K562 (cell line): ENCODE measurements at regions not wholly inside any gene's neighbourhood (a gene's known extent, or its start where the extent isn't known, plus 50 kb on each side); places are given as distances from the start of the nearest gene placed in this dataset.

Source experiments
- ATAC-seq: fragments of 200-7000 bp; cut with Tn5 transposase; 3 replicates; pipeline ENCODE4 v1.9.1; 2020; ENCODE audit warnings: moderate library complexity
- BruUV-seq: library from RNA; stranded (reverse); fragments of 400-500 nt; replicated peaks from 2 replicates; lab custom pipeline; 2021; lab: Mats Ljungman, UMichigan
- CTCF ChIA-PET: fragments of 300-600 bp; formaldehyde crosslinking; extraction: SDS; loops from one replicate; lab custom pipeline; 2021; ENCODE audit warnings: low intra/inter-chr PET ratio; lab: Yijun Ruan, JAX
- POLR2A ChIA-PET: fragments of 300-600, 350-650 bp; sonication (Branson Sonifier 250); formaldehyde crosslinking; extraction: SDS; loops from one replicate; lab custom pipeline; 2021; ENCODE audit warnings: antibody characterized with exemption, inconsistent platforms; lab: Yijun Ruan, JAX
- DNase-seq, 4 experiments: peaks; one replicate each; pipeline versions ENCODE4 v3.0.0 to v3.0.0-alpha.2; 2011 to 2018; ENCODE audit warnings: low spot score in 3 of 4, mixed read lengths in 3 of 4; ENCODE audit errors: extremely low read depth in 1 of 4
- FAIRE-seq: peaks from 2 replicates; lab custom pipeline; 2011; peaks lifted over from hg19 to GRCh38; lab: Jason Lieb, UNC
- H2AFZ ChIP-seq: 2 replicates; pipeline ENCODE4 v1.6.0; 2011; ENCODE audit warnings: low read depth, low read length, control low read depth, inconsistent platforms
- H3K27ac ChIP-seq: fragments of 200-600 bp; 3 replicates; pipeline ENCODE4 v1.8.0; 2011; ENCODE audit warnings: low read depth, mild to moderate bottlenecking, control low read depth, inconsistent platforms, low read length, moderate library complexity, mixed read lengths; ENCODE audit errors: extremely low read depth
- H3K27me3 ChIP-seq, 2 experiments: fragments of 300-600 bp in 1 of 2; 2 replicates in 1 of 2; 3 replicates in 1 of 2; pipeline versions ENCODE4 v1.6.0 to v1.8.0; 2011; ENCODE audit warnings: inconsistent platforms in 2 of 2, low read length in 2 of 2, mild to moderate bottlenecking in 1 of 2, mixed read lengths in 1 of 2, moderate library complexity in 1 of 2; ENCODE audit not compliant: control insufficient read depth in 2 of 2, insufficient read depth in 2 of 2
- H3K36me3 ChIP-seq: fragments of 300-600 bp; 3 replicates; pipeline ENCODE4 v1.8.0; 2011; ENCODE audit warnings: mild to moderate bottlenecking, low read length, inconsistent platforms; ENCODE audit not compliant: control insufficient read depth, insufficient read depth
- H3K4me1 ChIP-seq, 2 experiments: fragments of 200-600 bp in 1 of 2; replicated peaks in 1 of 2; 2 replicates in 1 of 2; 3 replicates in 1 of 2; pipeline versions ENCODE4 v1.5.1 to v1.8.0; 2011; ENCODE audit warnings: inconsistent platforms in 2 of 2, low read length in 2 of 2, mild to moderate bottlenecking in 1 of 2, mixed read lengths in 1 of 2, moderate library complexity in 1 of 2; ENCODE audit not compliant: control insufficient read depth in 2 of 2, insufficient read depth in 2 of 2
- H3K4me2 ChIP-seq: 2 replicates; pipeline ENCODE4 v1.6.1; 2011; ENCODE audit warnings: low read length, control low read depth, inconsistent platforms, mixed read lengths; ENCODE audit not compliant: insufficient read depth
- H3K4me3 ChIP-seq: fragments of 200-600 bp; sonication (generic), shearing (Covaris generic); 2 replicates; pipeline ENCODE4 v1.5.1; 2016; ENCODE audit warnings: control low read depth, inconsistent platforms
- H3K79me2 ChIP-seq: fragments of 200-600 bp; 3 replicates; pipeline ENCODE4 v1.8.0; 2011; ENCODE audit warnings: low read length, inconsistent platforms; ENCODE audit not compliant: control insufficient read depth, insufficient read depth
- H3K9ac ChIP-seq, 2 experiments: 2 replicates each; pipeline versions ENCODE4 v1.6.0 to v1.6.1; 2011; ENCODE audit warnings: low read depth in 2 of 2, low read length in 2 of 2, control low read depth in 1 of 2, inconsistent platforms in 1 of 2, mild to moderate bottlenecking in 1 of 2, mixed read lengths in 1 of 2; ENCODE audit not compliant: insufficient read depth in 1 of 2
- H3K9me1 ChIP-seq: one replicate; pipeline ENCODE4 v1.6.0; 2011; ENCODE audit warnings: inconsistent platforms, mild to moderate bottlenecking, low read length, moderate library complexity; ENCODE audit not compliant: control insufficient read depth, insufficient read depth
- H3K9me3 ChIP-seq: replicated peaks from 2 replicates; pipeline ENCODE4 v1.5.1; 2011; ENCODE audit warnings: low read depth, low read length, inconsistent platforms; ENCODE audit not compliant: control insufficient read depth, insufficient read depth
- H4K20me1 ChIP-seq: replicated peaks from 2 replicates; pipeline ENCODE4 v1.6.1; 2011; ENCODE audit warnings: low read length, inconsistent platforms, mixed read lengths; ENCODE audit not compliant: control insufficient read depth, insufficient read depth
- CBFA2T3 ChIP-seq: fragments of 450-650 bp; IDR thresholded peaks from 2 replicates; pipeline ENCODE4 v1.6.1; 2017
- RAD21 ChIP-seq, 2 experiments: fragments of 250-450 bp in 1 of 2; fragments of 450-650 bp in 1 of 2; sonication (Bioruptor Pico) in 1 of 2; formaldehyde crosslinking in 1 of 2; IDR thresholded peaks in 1 of 2; conservative IDR thresholded peaks in 1 of 2; 2 replicates each; pipeline versions ENCODE4 v1.4.0 to v1.8.0; 2020 to 2022; ENCODE audit warnings: mild to moderate bottlenecking in 2 of 2, moderate library complexity in 1 of 2
- SMC3 ChIP-seq: conservative IDR thresholded peaks from 2 replicates; pipeline ENCODE4 v1.6.1; 2011; ENCODE audit warnings: low read depth, low read length, improper control_type of control experiment; ENCODE audit not compliant: insufficient read depth
- WGBS: fragments of 100-300 bp; shearing (Covaris generic); methylation state at CpG from one replicate; pipeline ENCODE4 v1.1.6; 2016; ENCODE audit warnings: low coverage, mixed read lengths; ENCODE audit not compliant: insufficient coverage; ENCODE audit errors: missing lambda C conversion rate; 5-methylcytosine and 5-hydroxymethylcytosine counted together
- in situ Hi-C: fragments of 300-500 bp; cut with MboI; formaldehyde crosslinking; loops from 4 replicates; pipeline ENCODE4 v1.15.0; 2018; ENCODE audit warnings: inconsistent platforms, mixed read lengths
- intact Hi-C: fragments of 100-400 bp; cut with micrococcal nuclease; formaldehyde crosslinking; loops from 2 replicates; pipeline ENCODE4 v1.14.2; 2022
- TF ChIP-seq, protein P1 (sequence below), 3 experiments: IDR thresholded peaks in 2 of 3; conservative IDR thresholded peaks in 1 of 3; 2 replicates each; pipeline ENCODE4 v1.5.1; 2011 to 2012; ENCODE audit warnings: low read length in 3 of 3, mild to moderate bottlenecking in 3 of 3, control low read depth in 2 of 3, improper control_type of control experiment in 1 of 3, inconsistent platforms in 1 of 3, low read depth in 1 of 3, mixed read lengths in 1 of 3, moderate library complexity in 1 of 3; ENCODE audit not compliant: insufficient read depth in 2 of 3
- TF ChIP-seq, protein P2 (sequence below), 2 experiments: fragments of 450-650 bp; formaldehyde crosslinking in 1 of 2; IDR thresholded peaks; 2 replicates each; pipeline versions ENCODE4 v1.4.0 to v1.6.1; 2014 to 2020; ENCODE audit warnings: mild to moderate bottlenecking in 2 of 2, borderline replicate concordance in 1 of 2, low read depth in 1 of 2

DNA sequence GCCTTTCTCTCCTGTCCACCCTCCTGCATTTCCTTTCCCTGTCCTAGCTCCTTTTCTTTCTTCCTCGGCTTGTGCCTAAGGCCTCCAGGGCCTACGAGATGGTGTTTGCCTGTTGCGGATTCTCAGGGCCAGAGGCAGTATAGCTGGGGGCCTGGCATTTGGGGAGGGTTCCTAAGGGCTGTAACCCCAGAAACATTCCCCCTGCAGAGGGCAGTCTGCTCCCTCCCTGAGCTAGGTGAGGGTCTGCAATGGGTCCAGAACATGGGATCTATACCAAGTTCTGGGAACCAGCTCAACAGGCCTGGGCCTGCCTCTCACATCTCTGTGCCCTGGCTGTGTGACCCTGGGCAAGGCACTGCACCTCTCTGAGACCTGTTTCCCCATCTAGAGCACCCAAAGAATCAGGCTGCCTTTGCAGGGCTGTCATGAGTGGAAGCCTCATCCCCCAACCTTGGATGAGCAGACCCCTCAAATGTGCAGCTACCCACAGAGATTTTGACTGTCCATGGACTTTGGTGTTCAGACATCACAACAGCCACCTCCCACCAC, 97.5 kb downstream of the GLI2 start:
- no peaks in the 10 kb centered on the region for H3K4me1 ChIP-seq
- intact Hi-C loops (no loop called here), in situ Hi-C loops (no loop called here)
- H3K4me2 ChIP-seq, result no peak overlapping the region
- H3K79me2 ChIP-seq, result no peaks in the 10 kb centered on the region
- ATAC-seq (peak; percentile 57; the same call in 2 of the 3 replicates), DNase-seq (peak in 1 of 4 experiments; percentile 9), FAIRE-seq (no peak)
- H3K9ac ChIP-seq, result no peak overlapping the region
- TF ChIP-seq, protein P1, sequence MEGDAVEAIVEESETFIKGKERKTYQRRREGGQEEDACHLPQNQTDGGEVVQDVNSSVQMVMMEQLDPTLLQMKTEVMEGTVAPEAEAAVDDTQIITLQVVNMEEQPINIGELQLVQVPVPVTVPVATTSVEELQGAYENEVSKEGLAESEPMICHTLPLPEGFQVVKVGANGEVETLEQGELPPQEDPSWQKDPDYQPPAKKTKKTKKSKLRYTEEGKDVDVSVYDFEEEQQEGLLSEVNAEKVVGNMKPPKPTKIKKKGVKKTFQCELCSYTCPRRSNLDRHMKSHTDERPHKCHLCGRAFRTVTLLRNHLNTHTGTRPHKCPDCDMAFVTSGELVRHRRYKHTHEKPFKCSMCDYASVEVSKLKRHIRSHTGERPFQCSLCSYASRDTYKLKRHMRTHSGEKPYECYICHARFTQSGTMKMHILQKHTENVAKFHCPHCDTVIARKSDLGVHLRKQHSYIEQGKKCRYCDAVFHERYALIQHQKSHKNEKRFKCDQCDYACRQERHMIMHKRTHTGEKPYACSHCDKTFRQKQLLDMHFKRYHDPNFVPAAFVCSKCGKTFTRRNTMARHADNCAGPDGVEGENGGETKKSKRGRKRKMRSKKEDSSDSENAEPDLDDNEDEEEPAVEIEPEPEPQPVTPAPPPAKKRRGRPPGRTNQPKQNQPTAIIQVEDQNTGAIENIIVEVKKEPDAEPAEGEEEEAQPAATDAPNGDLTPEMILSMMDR (IDR thresholded peaks at IDR 0.05 in 2 of 3, conservative IDR thresholded peaks at IDR 0.05 in 1 of 3; ENCODE audit: insufficient read depth in 2 of 3, low read depth in 1 of 3, low read length in 3 of 3), result peak; percentile 18 to 36 (median 27); a peak in 2 of 6 replicates
- TF ChIP-seq, protein P2, sequence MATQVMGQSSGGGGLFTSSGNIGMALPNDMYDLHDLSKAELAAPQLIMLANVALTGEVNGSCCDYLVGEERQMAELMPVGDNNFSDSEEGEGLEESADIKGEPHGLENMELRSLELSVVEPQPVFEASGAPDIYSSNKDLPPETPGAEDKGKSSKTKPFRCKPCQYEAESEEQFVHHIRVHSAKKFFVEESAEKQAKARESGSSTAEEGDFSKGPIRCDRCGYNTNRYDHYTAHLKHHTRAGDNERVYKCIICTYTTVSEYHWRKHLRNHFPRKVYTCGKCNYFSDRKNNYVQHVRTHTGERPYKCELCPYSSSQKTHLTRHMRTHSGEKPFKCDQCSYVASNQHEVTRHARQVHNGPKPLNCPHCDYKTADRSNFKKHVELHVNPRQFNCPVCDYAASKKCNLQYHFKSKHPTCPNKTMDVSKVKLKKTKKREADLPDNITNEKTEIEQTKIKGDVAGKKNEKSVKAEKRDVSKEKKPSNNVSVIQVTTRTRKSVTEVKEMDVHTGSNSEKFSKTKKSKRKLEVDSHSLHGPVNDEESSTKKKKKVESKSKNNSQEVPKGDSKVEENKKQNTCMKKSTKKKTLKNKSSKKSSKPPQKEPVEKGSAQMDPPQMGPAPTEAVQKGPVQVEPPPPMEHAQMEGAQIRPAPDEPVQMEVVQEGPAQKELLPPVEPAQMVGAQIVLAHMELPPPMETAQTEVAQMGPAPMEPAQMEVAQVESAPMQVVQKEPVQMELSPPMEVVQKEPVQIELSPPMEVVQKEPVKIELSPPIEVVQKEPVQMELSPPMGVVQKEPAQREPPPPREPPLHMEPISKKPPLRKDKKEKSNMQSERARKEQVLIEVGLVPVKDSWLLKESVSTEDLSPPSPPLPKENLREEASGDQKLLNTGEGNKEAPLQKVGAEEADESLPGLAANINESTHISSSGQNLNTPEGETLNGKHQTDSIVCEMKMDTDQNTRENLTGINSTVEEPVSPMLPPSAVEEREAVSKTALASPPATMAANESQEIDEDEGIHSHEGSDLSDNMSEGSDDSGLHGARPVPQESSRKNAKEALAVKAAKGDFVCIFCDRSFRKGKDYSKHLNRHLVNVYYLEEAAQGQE (IDR thresholded peaks at IDR 0.05; ENCODE audit: borderline replicate concordance), result peak; percentile 23; the same call in 1 of the 2 replicates
- TF ChIP-seq, protein P2 (CRISPR knock-in tag; IDR thresholded peaks at IDR 0.05; ENCODE audit: low read depth), result no peak
- TF ChIP-seq CBFA2T3 (no peak), SMC3 (0 out of 2 replicates have a peak, but pooled peaks have one; percentile 12), RAD21 (CRISPR knock-in tag; conservative IDR thresholded peaks at IDR 0.05 in 1 of 2, IDR thresholded peaks at IDR 0.05 in 1 of 2) (peak; percentile 19 to 39; a peak in 2 of 4 replicates)
- WGBS, result 0% methylated on average over 1 of the region's 3 CpGs
- no peaks in the 10 kb centered on the region for H3K9me3 ChIP-seq
- POLR2A ChIA-PET, result interaction anchor here (0.5 to 1.2 kb wide), 2 partner anchors 9 to 10 kb away, joined by 3 read pairs; no protein-coding TSS in a partner anchor
- H4K20me1 ChIP-seq, result peaks cover 3% of the 10 kb centered on the region; the same call in 1 of the 2 replicates
- no peak overlapping the region for H2AFZ ChIP-seq
- no peak overlapping the region for H3K27ac ChIP-seq
- peaks cover 2 to 39% of the 10 kb centered on the region in 2 experiments; a peak in 4 of 5 replicates for H3K27me3 ChIP-seq
- H3K36me3 ChIP-seq, result no peaks in the 10 kb centered on the region
- no peak overlapping the region for H3K4me3 ChIP-seq
- H3K9me1 ChIP-seq, result no peaks in the 10 kb centered on the region
- CTCF ChIA-PET, result interaction anchor here (0.5 kb wide), 1 partner anchor 116 kb away, joined by 3 read pairs; no protein-coding TSS in a partner anchor
- BruUV-seq, result no TSS peak
